SH-SY5Y (cell line): ENCODE measurements at regions not wholly inside any gene's neighbourhood (a gene's known extent, or its start where the extent isn't known, plus 50 kb on each side); places are given as distances from the start of the nearest gene placed in this dataset.

Experiments
- GATA2 ChIP-seq: IDR thresholded peaks from 2 replicates; pipeline ENCODE4 v1.6.1; 2011; ENCODE audit warnings: mild to moderate bottlenecking, low read depth, low read length
- GATA3 ChIP-seq: IDR thresholded peaks from 2 replicates; pipeline ENCODE4 v1.6.1; 2011; ENCODE audit warnings: low read depth, mild to moderate bottlenecking, low read length, moderate library complexity

- TF ChIP-seq GATA3, result no peak
- no peak for TF ChIP-seq GATA2
Measured at GRCh38 chr1:112260699-112261098, 135.3 kb upstream of the CTTNBP2NL start.

- TF ChIP-seq GATA3 (no peak), GATA2 (no peak)
Measured at GRCh38 chr1:112262316-112262715, 133.7 kb upstream of the CTTNBP2NL start.

DNA sequence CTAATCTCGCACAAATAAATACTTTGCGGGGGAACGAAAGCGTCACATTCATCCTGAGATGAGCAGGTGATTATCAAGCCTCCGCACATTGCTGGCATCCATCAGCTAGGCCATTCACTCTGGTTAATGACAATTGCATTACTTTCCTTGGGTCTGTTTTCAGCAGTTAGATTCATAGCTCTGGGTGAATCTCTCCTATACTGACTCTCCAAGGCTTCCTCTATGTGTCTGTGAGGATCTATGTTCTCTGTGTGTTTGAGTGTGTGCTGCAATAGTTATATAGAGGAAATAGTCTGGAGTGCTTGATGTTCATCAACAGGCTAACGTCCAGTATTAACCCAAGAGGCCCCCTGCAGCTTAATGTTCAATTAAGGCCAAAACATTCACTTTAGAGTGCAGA lies 133.0 kb upstream of the CTTNBP2NL start:
- TF ChIP-seq GATA2 (no peak), GATA3 (no peak)

DNA sequence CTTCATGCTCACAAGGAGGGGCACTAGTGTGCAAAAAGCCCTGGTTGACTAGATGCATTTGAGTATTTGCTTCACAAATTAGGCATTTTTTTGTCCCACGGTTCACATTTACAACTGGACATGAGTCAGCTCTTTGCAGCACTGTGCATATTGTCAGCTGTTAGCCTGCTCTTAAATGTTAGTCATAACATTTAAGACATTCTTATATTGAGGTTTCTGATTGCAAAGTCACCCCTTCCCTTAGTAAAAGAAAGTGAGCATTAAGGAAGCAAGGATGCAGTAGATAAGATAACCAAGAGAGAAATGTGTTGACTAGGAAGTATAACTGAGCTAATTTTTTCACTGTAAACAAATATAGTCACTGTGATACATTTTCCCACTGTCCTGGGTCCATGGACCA lies 132.6 kb upstream of the CTTNBP2NL start:
- TF ChIP-seq GATA3 (no peak), GATA2 (no peak)

DNA sequence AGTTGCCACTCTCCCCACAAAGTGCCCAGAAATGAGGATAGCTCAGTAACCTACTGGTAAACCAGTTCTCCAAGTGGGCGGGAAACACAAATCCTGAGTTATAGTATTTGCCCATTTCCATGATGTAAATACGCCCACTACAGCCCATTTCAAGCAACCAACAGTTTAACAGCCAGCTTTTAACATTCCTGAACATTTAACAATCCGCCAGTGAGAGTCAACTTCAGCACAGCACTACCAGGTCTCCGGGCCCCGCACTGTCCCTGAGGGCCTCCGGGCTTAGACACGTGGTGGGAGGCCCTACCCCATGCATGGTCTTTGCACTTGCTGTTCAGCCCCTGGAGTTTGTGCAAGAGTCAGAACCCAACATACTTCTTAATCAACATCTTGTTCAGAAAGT lies 132.0 kb upstream of the CTTNBP2NL start:
- TF ChIP-seq GATA2, result no peak
- no peak for TF ChIP-seq GATA3

DNA sequence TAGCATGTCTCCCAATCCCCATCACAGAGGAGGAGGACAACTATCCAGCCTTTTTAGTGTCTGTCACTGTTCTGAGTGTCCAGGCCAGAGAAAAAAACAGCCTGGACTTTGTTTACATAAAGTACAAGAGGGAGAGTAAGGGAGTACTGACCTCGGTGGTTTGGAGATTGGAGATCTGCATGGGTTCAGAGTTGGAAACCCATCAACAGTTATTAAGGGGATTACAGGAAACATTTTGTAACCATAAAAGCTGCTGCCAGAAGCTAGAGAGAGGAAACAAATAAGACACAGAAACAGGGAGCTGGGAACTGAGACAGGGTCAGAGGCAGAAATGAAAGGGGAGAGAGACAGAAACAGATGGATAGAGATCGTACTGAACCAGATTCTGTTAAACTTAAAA lies 131.5 kb upstream of the CTTNBP2NL start:
- no peak for TF ChIP-seq GATA3
- TF ChIP-seq GATA2, result no peak

- no peak for TF ChIP-seq GATA3
- no peak for TF ChIP-seq GATA2
Measured at GRCh38 chr1:112265931-112266330, 130.1 kb upstream of the CTTNBP2NL start.

GRCh38 chr1:112267206-112267605 lies 128.8 kb upstream of the CTTNBP2NL start:
- TF ChIP-seq GATA2, result no peak
- no peak for TF ChIP-seq GATA3

- no peak for TF ChIP-seq GATA3
Measured at GRCh38 chr1:112267929-112268328, 128.1 kb upstream of the CTTNBP2NL start.

- TF ChIP-seq GATA2 (no peak), GATA3 (no peak)
Measured at GRCh38 chr1:112268408-112268807, 127.6 kb upstream of the CTTNBP2NL start.

GRCh38 chr1:112271270-112271669 lies 124.7 kb upstream of the CTTNBP2NL start:
- no peak for TF ChIP-seq GATA2
- TF ChIP-seq GATA3, result no peak

- no peak for TF ChIP-seq GATA3
- TF ChIP-seq GATA2, result no peak
Measured at GRCh38 chr1:112272101-112272772, 123.8 kb upstream of the CTTNBP2NL start.

DNA sequence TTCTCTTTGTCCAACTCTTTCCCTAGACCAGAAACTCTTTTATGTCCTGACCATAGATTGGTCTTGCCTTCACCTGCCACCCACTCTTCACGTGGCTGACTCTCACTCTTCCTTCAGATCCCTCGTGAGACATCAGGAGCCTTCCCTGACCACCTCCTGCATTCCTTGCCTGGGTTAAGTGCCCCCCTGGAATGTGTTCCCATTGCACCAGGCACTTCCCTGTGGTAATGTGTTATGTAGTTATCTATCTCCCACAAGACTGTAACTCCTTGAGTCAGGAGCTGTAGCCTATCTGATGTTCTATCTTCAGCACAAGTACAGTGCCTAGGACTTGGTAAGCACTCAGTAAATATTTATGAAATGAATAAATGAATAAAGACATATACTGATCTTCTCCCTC lies 111.2 kb upstream of the CTTNBP2NL start:
- no peak for TF ChIP-seq GATA3
- no peak for TF ChIP-seq GATA2

DNA sequence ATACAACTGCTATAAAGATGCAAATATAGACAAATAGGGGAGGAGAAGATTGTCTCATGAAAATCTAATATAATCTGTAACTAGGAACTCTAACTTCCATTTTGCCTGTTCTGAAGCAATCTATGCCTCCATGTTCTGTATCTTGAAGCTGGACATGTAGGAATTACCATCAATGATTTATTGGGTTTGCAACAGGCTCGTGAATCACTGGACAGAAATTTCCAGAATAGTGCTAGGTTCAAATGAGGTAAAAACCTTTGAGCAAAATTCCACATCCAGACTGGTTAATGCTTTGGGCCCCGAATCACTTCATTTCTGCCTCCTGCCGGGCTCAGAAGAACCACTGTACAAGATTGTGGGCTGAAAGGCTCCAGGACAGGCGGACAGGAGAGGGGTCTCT lies 110.7 kb upstream of the CTTNBP2NL start:
- TF ChIP-seq GATA3, result no peak
- TF ChIP-seq GATA2, result no peak

- TF ChIP-seq GATA2, result no peak
- no peak for TF ChIP-seq GATA3
Measured at GRCh38 chr1:112285746-112286145, 110.3 kb upstream of the CTTNBP2NL start.

GRCh38 chr1:112296908-112297307 lies 99.1 kb upstream of the CTTNBP2NL start:
- no peak for TF ChIP-seq GATA2
- TF ChIP-seq GATA3, result no peak

- TF ChIP-seq GATA3 (no peak), GATA2 (no peak)
Measured at GRCh38 chr1:112297536-112297935, 98.5 kb upstream of the CTTNBP2NL start.
